SK-N-SH (cell line): ENCODE measurements at regions not wholly inside any gene's neighbourhood (a gene's known extent, or its start where the extent isn't known, plus 50 kb on each side); places are given as distances from the start of the nearest gene placed in this dataset.

Experiments
- CTCF ChIA-PET: fragments of 300-600, 350-600 bp; formaldehyde crosslinking; extraction: SDS; loops from one replicate; lab custom pipeline; 2021; lab: Yijun Ruan, JAX
- POLR2A ChIA-PET: fragments of 350-600 bp; sonication (Branson Sonifier 250); formaldehyde crosslinking; extraction: SDS; loops from one replicate; lab custom pipeline; 2020; ENCODE audit warnings: antibody characterized with exemption, inconsistent platforms; lab: Yijun Ruan, JAX
- DNase-seq: peaks from one replicate; pipeline ENCODE4 v3.0.0; 2012
- H2AFZ ChIP-seq: fragments of 200-600 bp; sonication (generic); 2 replicates; pipeline ENCODE4 v1.8.1; 2016; ENCODE audit warnings: antibody characterized with exemption, mild to moderate bottlenecking, low read depth
- H3F3A ChIP-seq: fragments of 200-600 bp; sonication (generic); replicated peaks from 2 replicates; pipeline ENCODE3; 2016; ENCODE audit warnings: antibody characterized with exemption, mild to moderate bottlenecking; ENCODE audit not compliant: insufficient read depth
- H3K27ac ChIP-seq, 2 experiments: fragments of 200-500 bp in 1 of 2; fragments of 200-600 bp in 1 of 2; sonication (Bioruptor generic) in 1 of 2; sonication (generic), shearing (Covaris generic) in 1 of 2; 2 replicates each; pipeline versions ENCODE4 v1.5.1 to v1.6.1; 2014 to 2016; ENCODE audit warnings: low read depth in 2 of 2, inconsistent platforms in 1 of 2, low read length in 1 of 2, mild to moderate bottlenecking in 1 of 2, mixed read lengths in 1 of 2
- H3K27me3 ChIP-seq: fragments of 200-600 bp; sonication (generic), shearing (Covaris generic); 2 replicates; pipeline ENCODE4 v1.6.1; 2016; ENCODE audit warnings: mixed run types; ENCODE audit not compliant: insufficient read depth
- H3K36me3 ChIP-seq, 2 experiments: fragments of 200-500 bp in 1 of 2; fragments of 200-600 bp in 1 of 2; sonication (Bioruptor generic) in 1 of 2; sonication (generic) in 1 of 2; replicated peaks in 1 of 2; 2 replicates each; pipeline versions ENCODE3 to v1.5.1; 2014 to 2016; ENCODE audit warnings: low read length in 1 of 2, mild to moderate bottlenecking in 1 of 2; ENCODE audit not compliant: insufficient read depth in 2 of 2, control insufficient read depth in 1 of 2
- H3K4me1 ChIP-seq, 2 experiments: fragments of 200-500 bp in 1 of 2; fragments of 200-600 bp in 1 of 2; sonication (Bioruptor generic) in 1 of 2; sonication (generic), shearing (Covaris generic) in 1 of 2; 2 replicates each; pipeline versions ENCODE4 v1.5.1 to v1.6.1; 2014 to 2016; ENCODE audit warnings: low read depth in 1 of 2, low read length in 1 of 2, mixed run types in 1 of 2; ENCODE audit not compliant: insufficient read depth in 2 of 2, control insufficient read depth in 1 of 2
- H3K4me2 ChIP-seq: fragments of 200-600 bp; sonication (generic), shearing (Covaris generic); 2 replicates; pipeline ENCODE4 v1.6.1; 2017; ENCODE audit warnings: mixed run types
- H3K4me3 ChIP-seq, 2 experiments: fragments of 200-500 bp in 1 of 2; fragments of 200-600 bp in 1 of 2; sonication (Bioruptor generic) in 1 of 2; sonication (generic), shearing (Covaris generic) in 1 of 2; 2 replicates each; pipeline versions ENCODE4 v1.5.1 to v1.8.1; 2014 to 2016; ENCODE audit warnings: low read depth in 2 of 2, inconsistent platforms in 1 of 2, low read length in 1 of 2, mild to moderate bottlenecking in 1 of 2, mixed read lengths in 1 of 2, moderate library complexity in 1 of 2
- H3K79me2 ChIP-seq: fragments of 200-600 bp; sonication (generic); 2 replicates; pipeline ENCODE4 v1.8.1; 2017; ENCODE audit warnings: mild to moderate bottlenecking; ENCODE audit not compliant: insufficient read depth
- H3K9ac ChIP-seq: fragments of 200-600 bp; sonication (generic); 2 replicates; pipeline ENCODE4 v1.6.1; 2017; ENCODE audit warnings: mixed run types
- H3K9me2 ChIP-seq: fragments of 200-600 bp; sonication (generic); 2 replicates; pipeline ENCODE4 v1.6.1; 2017; ENCODE audit warnings: mixed run types
- H3K9me3 ChIP-seq: fragments of 200-600 bp; sonication (generic); 2 replicates; pipeline ENCODE4 v1.6.1; 2017; ENCODE audit warnings: mixed run types, mild to moderate bottlenecking, moderate library complexity
- H4K20me1 ChIP-seq: fragments of 200-600 bp; sonication (generic); 2 replicates; pipeline ENCODE4 v1.6.1; 2017; ENCODE audit warnings: mild to moderate bottlenecking, mixed run types; ENCODE audit not compliant: insufficient read depth
- CHD2 ChIP-seq: fragments of 150-350 bp; IDR thresholded peaks from 2 replicates; pipeline ENCODE4 v1.6.1; 2018; ENCODE audit warnings: low read length; ENCODE audit not compliant: partially characterized antibody
- GABPA ChIP-seq: IDR thresholded peaks from 2 replicates; pipeline ENCODE4 v1.4.0; 2012; ENCODE audit warnings: low read depth, mild to moderate bottlenecking
- IRF3 ChIP-seq: fragments of 150-350 bp; IDR thresholded peaks from 2 replicates; pipeline ENCODE4 v1.6.1; 2016; ENCODE audit warnings: mild to moderate bottlenecking, low read depth, low read length
- MEF2A ChIP-seq: IDR thresholded peaks from 2 replicates; pipeline ENCODE4 v1.4.0; 2012; ENCODE audit warnings: low read depth, borderline replicate concordance
- MXI1 ChIP-seq: IDR thresholded peaks from 2 replicates; pipeline ENCODE4 v1.6.1; 2012; ENCODE audit warnings: mild to moderate bottlenecking, low read depth, low read length, improper control_type of control experiment
- NRF1 ChIP-seq: IDR thresholded peaks from 2 replicates; pipeline ENCODE4 v1.6.1; 2012; ENCODE audit warnings: low read depth, mild to moderate bottlenecking, low read length
- POLR2AphosphoS5 ChIP-seq: IDR thresholded peaks from 2 replicates; pipeline ENCODE4 v1.6.1; 2012; ENCODE audit warnings: low read depth, low read length
- RAD21 ChIP-seq: IDR thresholded peaks from 2 replicates; pipeline ENCODE4 v1.6.1; 2012; ENCODE audit warnings: mild to moderate bottlenecking, low read length
- RXRA ChIP-seq: IDR thresholded peaks from 2 replicates; pipeline ENCODE4 v1.4.0; 2012; ENCODE audit warnings: low read depth, mild to moderate bottlenecking, borderline replicate concordance
- TCF12 ChIP-seq: IDR thresholded peaks from 2 replicates; pipeline ENCODE4 v1.4.0; 2012
- TEAD4 ChIP-seq: IDR thresholded peaks from 2 replicates; pipeline ENCODE4 v1.4.0; 2012; ENCODE audit warnings: mild to moderate bottlenecking, borderline replicate concordance; ENCODE audit not compliant: insufficient read depth
- YY1 ChIP-seq: IDR thresholded peaks from 2 replicates; pipeline ENCODE4 v1.4.0; 2012; ENCODE audit warnings: low read depth, mild to moderate bottlenecking
- ZBTB33 ChIP-seq: IDR thresholded peaks from 2 replicates; pipeline ENCODE4 v1.4.0; 2012; ENCODE audit warnings: low read depth, borderline replicate concordance
- WGBS: methylation state at CpG from one replicate; pipeline ENCODE4 v1.1.6; 2017; ENCODE audit warnings: low lambda C conversion rate; 5-methylcytosine and 5-hydroxymethylcytosine counted together
- TF ChIP-seq, protein P1 (sequence below): IDR thresholded peaks from 2 replicates; pipeline ENCODE4 v1.6.1; 2012; ENCODE audit warnings: mild to moderate bottlenecking, low read depth, low read length, moderate library complexity
- TF ChIP-seq, protein P2 (sequence below): fragments of 200-600 bp; sonication (generic); IDR thresholded peaks from 2 replicates; pipeline ENCODE4 v1.6.1; 2017; ENCODE audit warnings: antibody characterized with exemption, mild to moderate bottlenecking, moderate library complexity
- TF ChIP-seq, protein P3 (sequence below): IDR thresholded peaks from 2 replicates; pipeline ENCODE4; 2012

- no peaks in the 10 kb centered on the region for H3K9me2 ChIP-seq
- H4K20me1 ChIP-seq: no peaks in the 10 kb centered on the region
- CTCF ChIA-PET: no interaction called here
- H3K27ac ChIP-seq: no peak overlapping the region
- H3K4me2 ChIP-seq: no peak overlapping the region
- no peak for TF ChIP-seq MEF2A
- TF ChIP-seq YY1: no peak
- no peak for TF ChIP-seq NRF1
- no peak for TF ChIP-seq TCF12
- no peak for TF ChIP-seq CHD2
- TF ChIP-seq, protein P1, sequence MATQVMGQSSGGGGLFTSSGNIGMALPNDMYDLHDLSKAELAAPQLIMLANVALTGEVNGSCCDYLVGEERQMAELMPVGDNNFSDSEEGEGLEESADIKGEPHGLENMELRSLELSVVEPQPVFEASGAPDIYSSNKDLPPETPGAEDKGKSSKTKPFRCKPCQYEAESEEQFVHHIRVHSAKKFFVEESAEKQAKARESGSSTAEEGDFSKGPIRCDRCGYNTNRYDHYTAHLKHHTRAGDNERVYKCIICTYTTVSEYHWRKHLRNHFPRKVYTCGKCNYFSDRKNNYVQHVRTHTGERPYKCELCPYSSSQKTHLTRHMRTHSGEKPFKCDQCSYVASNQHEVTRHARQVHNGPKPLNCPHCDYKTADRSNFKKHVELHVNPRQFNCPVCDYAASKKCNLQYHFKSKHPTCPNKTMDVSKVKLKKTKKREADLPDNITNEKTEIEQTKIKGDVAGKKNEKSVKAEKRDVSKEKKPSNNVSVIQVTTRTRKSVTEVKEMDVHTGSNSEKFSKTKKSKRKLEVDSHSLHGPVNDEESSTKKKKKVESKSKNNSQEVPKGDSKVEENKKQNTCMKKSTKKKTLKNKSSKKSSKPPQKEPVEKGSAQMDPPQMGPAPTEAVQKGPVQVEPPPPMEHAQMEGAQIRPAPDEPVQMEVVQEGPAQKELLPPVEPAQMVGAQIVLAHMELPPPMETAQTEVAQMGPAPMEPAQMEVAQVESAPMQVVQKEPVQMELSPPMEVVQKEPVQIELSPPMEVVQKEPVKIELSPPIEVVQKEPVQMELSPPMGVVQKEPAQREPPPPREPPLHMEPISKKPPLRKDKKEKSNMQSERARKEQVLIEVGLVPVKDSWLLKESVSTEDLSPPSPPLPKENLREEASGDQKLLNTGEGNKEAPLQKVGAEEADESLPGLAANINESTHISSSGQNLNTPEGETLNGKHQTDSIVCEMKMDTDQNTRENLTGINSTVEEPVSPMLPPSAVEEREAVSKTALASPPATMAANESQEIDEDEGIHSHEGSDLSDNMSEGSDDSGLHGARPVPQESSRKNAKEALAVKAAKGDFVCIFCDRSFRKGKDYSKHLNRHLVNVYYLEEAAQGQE: no peak
- TF ChIP-seq, protein P2, sequence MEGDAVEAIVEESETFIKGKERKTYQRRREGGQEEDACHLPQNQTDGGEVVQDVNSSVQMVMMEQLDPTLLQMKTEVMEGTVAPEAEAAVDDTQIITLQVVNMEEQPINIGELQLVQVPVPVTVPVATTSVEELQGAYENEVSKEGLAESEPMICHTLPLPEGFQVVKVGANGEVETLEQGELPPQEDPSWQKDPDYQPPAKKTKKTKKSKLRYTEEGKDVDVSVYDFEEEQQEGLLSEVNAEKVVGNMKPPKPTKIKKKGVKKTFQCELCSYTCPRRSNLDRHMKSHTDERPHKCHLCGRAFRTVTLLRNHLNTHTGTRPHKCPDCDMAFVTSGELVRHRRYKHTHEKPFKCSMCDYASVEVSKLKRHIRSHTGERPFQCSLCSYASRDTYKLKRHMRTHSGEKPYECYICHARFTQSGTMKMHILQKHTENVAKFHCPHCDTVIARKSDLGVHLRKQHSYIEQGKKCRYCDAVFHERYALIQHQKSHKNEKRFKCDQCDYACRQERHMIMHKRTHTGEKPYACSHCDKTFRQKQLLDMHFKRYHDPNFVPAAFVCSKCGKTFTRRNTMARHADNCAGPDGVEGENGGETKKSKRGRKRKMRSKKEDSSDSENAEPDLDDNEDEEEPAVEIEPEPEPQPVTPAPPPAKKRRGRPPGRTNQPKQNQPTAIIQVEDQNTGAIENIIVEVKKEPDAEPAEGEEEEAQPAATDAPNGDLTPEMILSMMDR: no peak
- no peak for TF ChIP-seq TEAD4
- TF ChIP-seq POLR2AphosphoS5: no peak
- no peak for TF ChIP-seq ZBTB33
- no peak for TF ChIP-seq GABPA
- TF ChIP-seq IRF3: no peak
- TF ChIP-seq, protein P3, sequence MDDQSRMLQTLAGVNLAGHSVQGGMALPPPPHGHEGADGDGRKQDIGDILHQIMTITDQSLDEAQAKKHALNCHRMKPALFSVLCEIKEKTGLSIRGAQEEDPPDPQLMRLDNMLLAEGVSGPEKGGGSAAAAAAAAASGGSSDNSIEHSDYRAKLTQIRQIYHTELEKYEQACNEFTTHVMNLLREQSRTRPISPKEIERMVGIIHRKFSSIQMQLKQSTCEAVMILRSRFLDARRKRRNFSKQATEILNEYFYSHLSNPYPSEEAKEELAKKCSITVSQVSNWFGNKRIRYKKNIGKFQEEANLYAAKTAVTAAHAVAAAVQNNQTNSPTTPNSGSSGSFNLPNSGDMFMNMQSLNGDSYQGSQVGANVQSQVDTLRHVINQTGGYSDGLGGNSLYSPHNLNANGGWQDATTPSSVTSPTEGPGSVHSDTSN: no peak
- no peak for TF ChIP-seq RAD21
- no peak for TF ChIP-seq RXRA
- TF ChIP-seq MXI1: no peak
- H3K36me3 ChIP-seq: no peaks in the 10 kb centered on the region
- no peaks in the 10 kb centered on the region for H3K9me3 ChIP-seq
- no peaks in the 10 kb centered on the region for H3K27me3 ChIP-seq
- no peak overlapping the region for H2AFZ ChIP-seq
- H3K9ac ChIP-seq: no peak overlapping the region
- WGBS: 57% methylated on average over 1 of the region's 1 CpG
- no peak overlapping the region for H3K4me3 ChIP-seq
- H3K79me2 ChIP-seq: no peaks in the 10 kb centered on the region
- H3K4me1 ChIP-seq: peaks cover 0 to 3% of the 10 kb centered on the region in 2 experiments; a peak in 2 of 4 replicates
- POLR2A ChIA-PET: no interaction called here
- H3F3A ChIP-seq: no peaks in the 10 kb centered on the region
- DNase-seq: no peak
These were observed 693.0 kb downstream of the KCNJ2 start for GRCh38 chr17:70862295-70862694.
